Urothelium cell line (cell line): ENCODE measurements at regions not wholly inside any gene's neighbourhood (a gene's known extent, or its start where the extent isn't known, plus 50 kb on each side); places are given as distances from the start of the nearest gene placed in this dataset.
"Not testable (repeated sequence)": the region's sequence is repeated elsewhere in the genome, so short reads cannot be mapped to it uniquely, and the experiment has no call there.

Source experiments
- DNase-seq: peaks from one replicate; pipeline ENCODE4 v3.0.0; 2011; ENCODE audit warnings: low spot score, mixed read lengths
- FAIRE-seq: peaks from 2 replicates; lab custom pipeline; 2011; peaks lifted over from hg19 to GRCh38; lab: Jason Lieb, UNC

- no peak for FAIRE-seq
- no peak for DNase-seq
Measured at GRCh38 chr14:44620121-44621019, 113.3 kb upstream of the FSCB start.

GRCh38 chr14:44616204-44616603 is 109.1 kb upstream of the FSCB start:
- no peak for FAIRE-seq
- DNase-seq: no peak

GRCh38 chr14:44613061-44613712 is 106.1 kb upstream of the FSCB start:
- no peak for DNase-seq
- FAIRE-seq: no peak

- DNase-seq: no peak
- FAIRE-seq: no peak
Measured at GRCh38 chr14:44612002-44612401, 104.9 kb upstream of the FSCB start.

- DNase-seq (no peak), FAIRE-seq (peak; percentile 35)
Measured at GRCh38 chr14:44609876-44610510, 102.9 kb upstream of the FSCB start.

GRCh38 chr14:44609201-44609600 is 102.1 kb upstream of the FSCB start:
- FAIRE-seq: no peak

GRCh38 chr14:44607701-44608100 is 100.6 kb upstream of the FSCB start:
- FAIRE-seq: no peak
- no peak for DNase-seq

More at GRCh38 chr14:44609201-44609600, 102.1 kb upstream of the FSCB start:
- no peak for DNase-seq

- DNase-seq (no peak), FAIRE-seq (no peak)
Measured at GRCh38 chr14:44606576-44606975, 99.5 kb upstream of the FSCB start.

GRCh38 chr14:44601266-44601665 is 94.2 kb upstream of the FSCB start:
- not testable (repeated sequence) for DNase-seq, FAIRE-seq

GRCh38 chr14:44589180-44589579 is 82.1 kb upstream of the FSCB start:
- FAIRE-seq (no peak), DNase-seq (no peak)

GRCh38 chr14:44586910-44587309 is 79.8 kb upstream of the FSCB start:
- FAIRE-seq (peak; percentile 23), DNase-seq (no peak)

GRCh38 chr14:44576356-44576755 is 69.3 kb upstream of the FSCB start:
- FAIRE-seq: no peak

GRCh38 chr14:44567997-44568396 is 60.9 kb upstream of the FSCB start:
- no peak for FAIRE-seq

More at GRCh38 chr14:44576356-44576755, 69.3 kb upstream of the FSCB start:
- DNase-seq: no peak

GRCh38 chr14:44565968-44566367 is 58.9 kb upstream of the FSCB start:
- DNase-seq (no peak), FAIRE-seq (no peak)

More at GRCh38 chr14:44567997-44568396, 60.9 kb upstream of the FSCB start:
- DNase-seq: no peak

GRCh38 chr14:44564908-44565307 is 57.8 kb upstream of the FSCB start:
- FAIRE-seq (no peak), DNase-seq (no peak)
